B cell (primary cell): ENCODE measurements at regions not wholly inside any gene's neighbourhood (a gene's known extent, or its start where the extent isn't known, plus 50 kb on each side); places are given as distances from the start of the nearest gene placed in this dataset.

Source experiments
- CTCF ChIP-seq: fragments of 200-600 bp; IDR thresholded peaks from one replicate; pipeline ENCODE4 v1.8.0; 2022; ENCODE audit warnings: antibody characterized with exemption, mild to moderate bottlenecking
- EZH2 ChIP-seq: IDR thresholded peaks from 2 replicates; pipeline ENCODE4 v1.6.1; 2012; ENCODE audit warnings: borderline replicate concordance, low read depth, mild to moderate bottlenecking, moderate library complexity, low read length; ENCODE audit not compliant: insufficient read depth, poor library complexity, severe bottlenecking

- TF ChIP-seq CTCF (no peak), EZH2 (no peak)
Measured at GRCh38 chr3:78275420-78275852, 1235.5 kb downstream of the ROBO2 start.
